Keratinocyte (primary cell): ENCODE measurements at regions not wholly inside any gene's neighbourhood (a gene's known extent, or its start where the extent isn't known, plus 50 kb on each side); places are given as distances from the start of the nearest gene placed in this dataset.

Source experiments
- DNase-seq: peaks from one replicate; pipeline ENCODE4 v3.0.0-alpha.2; 2011; ENCODE audit warnings: low read depth, missing footprints, low spot score
- FAIRE-seq: peaks from 2 replicates; lab custom pipeline; 2011; peaks lifted over from hg19 to GRCh38; lab: Jason Lieb, UNC
- H2AFZ ChIP-seq: 2 replicates; pipeline ENCODE4 v1.6.0; 2012; ENCODE audit warnings: low read length, control low read depth, inconsistent platforms; ENCODE audit not compliant: control insufficient read depth
- H3K27ac ChIP-seq: 2 replicates; pipeline ENCODE4 v1.5.1; 2011; ENCODE audit warnings: low read length; ENCODE audit not compliant: control insufficient read depth, insufficient read depth
- H3K27me3 ChIP-seq: 3 replicates; pipeline ENCODE4 v1.6.0; 2011; ENCODE audit warnings: low read length; ENCODE audit not compliant: control insufficient read depth, insufficient read depth; ENCODE audit errors: extremely low read depth
- H3K36me3 ChIP-seq, 2 experiments: 2 replicates in 1 of 2; 3 replicates in 1 of 2; pipeline ENCODE4 v1.5.1; 2011; ENCODE audit warnings: low read length in 2 of 2, mild to moderate bottlenecking in 1 of 2; ENCODE audit not compliant: control insufficient read depth in 2 of 2, insufficient read depth in 2 of 2; ENCODE audit errors: extremely low read depth in 1 of 2
- H3K4me1 ChIP-seq: 3 replicates; pipeline ENCODE4 v1.5.1; 2011; ENCODE audit warnings: low read length; ENCODE audit not compliant: control insufficient read depth, insufficient read depth; ENCODE audit errors: extremely low read depth
- H3K4me2 ChIP-seq: 3 replicates; pipeline ENCODE4 v1.6.0; 2011; ENCODE audit warnings: low read depth, low read length; ENCODE audit not compliant: control insufficient read depth, insufficient read depth; ENCODE audit errors: extremely low read depth
- H3K4me3 ChIP-seq, 3 experiments: fragments of 200-600 bp in 1 of 3; sonication (generic) in 1 of 3; 2 replicates in 2 of 3; 3 replicates in 1 of 3; pipeline ENCODE4 v1.5.1; 2011 to 2016; ENCODE audit warnings: low read length in 3 of 3, mild to moderate bottlenecking in 3 of 3, control low read depth in 2 of 3, inconsistent platforms in 1 of 3, low read depth in 1 of 3, mixed read lengths in 1 of 3, mixed run types in 1 of 3, moderate library complexity in 1 of 3; ENCODE audit not compliant: control insufficient read depth in 2 of 3, insufficient read depth in 2 of 3; ENCODE audit errors: extremely low read depth in 1 of 3
- H3K79me2 ChIP-seq: 2 replicates; pipeline ENCODE4 v1.6.0; 2012; ENCODE audit warnings: low read length; ENCODE audit not compliant: control insufficient read depth, insufficient read depth
- H3K9ac ChIP-seq: 3 replicates; pipeline ENCODE4 v1.6.0; 2011; ENCODE audit warnings: low read length; ENCODE audit not compliant: control insufficient read depth, insufficient read depth; ENCODE audit errors: extremely low read depth
- H3K9me1 ChIP-seq: 3 replicates; pipeline ENCODE4 v1.6.0; 2011; ENCODE audit warnings: low read length; ENCODE audit not compliant: control insufficient read depth, insufficient read depth; ENCODE audit errors: extremely low read depth
- H3K9me3 ChIP-seq: 2 replicates; pipeline ENCODE4 v1.5.1; 2012; ENCODE audit warnings: low read depth, low read length; ENCODE audit not compliant: control insufficient read depth
- H4K20me1 ChIP-seq: 3 replicates; pipeline ENCODE4 v1.6.0; 2011; ENCODE audit warnings: low read length; ENCODE audit not compliant: control insufficient read depth, insufficient read depth; ENCODE audit errors: extremely low read depth
- EZH2 ChIP-seq: IDR thresholded peaks from one replicate; pipeline ENCODE4 v1.6.1; 2012; ENCODE audit warnings: inconsistent platforms, mild to moderate bottlenecking, low read length, moderate library complexity
- dilution Hi-C: fragments of 300-500 bp; cut with MboI; formaldehyde crosslinking; loops from one replicate; pipeline ENCODE4 v1.7.0; 2020; ENCODE audit warnings: low sequenced_read_pairs; ENCODE audit not compliant: extremely low pct_ligation_motif_present
- TF ChIP-seq, protein P1 (sequence below), 3 experiments: IDR thresholded peaks in 1 of 3; conservative IDR thresholded peaks in 1 of 3; optimal IDR thresholded peaks in 1 of 3; 2 replicates in 2 of 3; 3 replicates in 1 of 3; pipeline versions ENCODE3 to v1.5.1; 2011; ENCODE audit warnings: low read length in 3 of 3, mild to moderate bottlenecking in 3 of 3, moderate library complexity in 2 of 3, control low read depth in 1 of 3, inconsistent platforms in 1 of 3; ENCODE audit not compliant: insufficient read depth in 2 of 3; ENCODE audit errors: extremely low read depth in 1 of 3

DNA sequence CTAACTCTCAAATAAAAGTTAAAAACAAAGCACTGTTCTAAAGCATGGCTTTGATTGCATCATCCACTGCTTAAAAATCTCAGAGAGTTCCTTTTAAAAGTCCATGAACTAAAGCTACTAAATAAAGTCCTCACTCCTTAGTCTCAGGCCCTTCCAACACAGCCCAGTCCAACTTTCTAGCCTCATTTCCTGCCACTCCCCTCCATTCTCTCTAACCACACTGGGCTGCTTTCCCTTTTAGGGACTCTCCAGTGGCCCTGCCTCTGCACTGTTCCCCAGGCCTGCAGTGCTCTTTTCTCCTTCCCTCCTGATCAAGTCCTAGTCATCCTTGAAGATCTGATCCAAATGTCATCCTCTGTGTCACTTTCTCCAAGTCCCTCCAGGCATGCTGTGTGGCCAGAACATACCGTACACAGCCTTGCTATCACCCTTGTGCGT lies 56.9 kb upstream of the PPP1R3C start:
- H3K9me3 ChIP-seq = no peaks in the 10 kb centered on the region
- H3K79me2 ChIP-seq = no peaks in the 10 kb centered on the region
- peak overlapping the region; percentile 42 for H3K4me2 ChIP-seq
- no peaks in the 10 kb centered on the region for H3K27me3 ChIP-seq
- peak overlapping the region; percentile 69 for H2AFZ ChIP-seq
- DNase-seq (peak; percentile 50), FAIRE-seq (peak; percentile 74)
- TF ChIP-seq EZH2 = no peak
- TF ChIP-seq, protein P1, sequence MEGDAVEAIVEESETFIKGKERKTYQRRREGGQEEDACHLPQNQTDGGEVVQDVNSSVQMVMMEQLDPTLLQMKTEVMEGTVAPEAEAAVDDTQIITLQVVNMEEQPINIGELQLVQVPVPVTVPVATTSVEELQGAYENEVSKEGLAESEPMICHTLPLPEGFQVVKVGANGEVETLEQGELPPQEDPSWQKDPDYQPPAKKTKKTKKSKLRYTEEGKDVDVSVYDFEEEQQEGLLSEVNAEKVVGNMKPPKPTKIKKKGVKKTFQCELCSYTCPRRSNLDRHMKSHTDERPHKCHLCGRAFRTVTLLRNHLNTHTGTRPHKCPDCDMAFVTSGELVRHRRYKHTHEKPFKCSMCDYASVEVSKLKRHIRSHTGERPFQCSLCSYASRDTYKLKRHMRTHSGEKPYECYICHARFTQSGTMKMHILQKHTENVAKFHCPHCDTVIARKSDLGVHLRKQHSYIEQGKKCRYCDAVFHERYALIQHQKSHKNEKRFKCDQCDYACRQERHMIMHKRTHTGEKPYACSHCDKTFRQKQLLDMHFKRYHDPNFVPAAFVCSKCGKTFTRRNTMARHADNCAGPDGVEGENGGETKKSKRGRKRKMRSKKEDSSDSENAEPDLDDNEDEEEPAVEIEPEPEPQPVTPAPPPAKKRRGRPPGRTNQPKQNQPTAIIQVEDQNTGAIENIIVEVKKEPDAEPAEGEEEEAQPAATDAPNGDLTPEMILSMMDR (optimal IDR thresholded peaks at IDR 0.05 in 1 of 3, IDR thresholded peaks at IDR 0.05 in 1 of 3, conservative IDR thresholded peaks at IDR 0.05 in 1 of 3; ENCODE audit: extremely low read depth in 1 of 3, insufficient read depth in 2 of 3, low read length in 3 of 3) = no peak
- peak overlapping the region; percentile 96 for H3K27ac ChIP-seq
- H4K20me1 ChIP-seq = no peaks in the 10 kb centered on the region
- peak overlapping the region; percentile 22 for H3K9ac ChIP-seq
- H3K4me3 ChIP-seq = no peak overlapping the region
- H3K36me3 ChIP-seq = no peaks in the 10 kb centered on the region
- H3K9me1 ChIP-seq = no peaks in the 10 kb centered on the region
- peaks cover 49% of the 10 kb centered on the region for H3K4me1 ChIP-seq
- dilution Hi-C loops = no loop called here

DNA sequence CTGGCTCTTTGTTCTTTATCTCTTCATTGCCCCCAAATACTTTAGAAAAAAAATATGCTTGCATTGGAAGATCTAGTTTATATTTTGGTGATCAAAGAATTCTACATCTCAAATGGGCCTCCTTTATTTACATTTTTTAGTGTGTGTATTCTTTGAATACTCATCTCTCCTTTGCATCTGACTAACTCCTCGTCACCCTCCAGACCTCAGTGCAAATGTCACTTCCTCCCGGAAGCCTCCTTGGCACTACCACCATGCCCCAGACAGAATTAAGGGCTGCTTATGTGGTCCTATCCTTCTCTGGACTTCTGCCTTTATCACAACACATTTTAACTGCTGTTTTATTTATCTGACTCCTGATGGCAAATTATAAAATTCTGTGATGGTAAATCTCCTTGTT lies 52.0 kb upstream of the PPP1R3C start:
- no peaks in the 10 kb centered on the region for H3K36me3 ChIP-seq
- peak overlapping the region; percentile 94 for H3K27ac ChIP-seq
- peaks cover 52% of the 10 kb centered on the region for H3K4me1 ChIP-seq
- H3K79me2 ChIP-seq = no peaks in the 10 kb centered on the region
- DNase-seq (no peak), FAIRE-seq (no peak)
- TF ChIP-seq, protein P1 (optimal IDR thresholded peaks at IDR 0.05 in 1 of 3, IDR thresholded peaks at IDR 0.05 in 1 of 3, conservative IDR thresholded peaks at IDR 0.05 in 1 of 3; ENCODE audit: extremely low read depth in 1 of 3, insufficient read depth in 2 of 3, low read length in 3 of 3) = no peak
- no peak for TF ChIP-seq EZH2
- H3K4me3 ChIP-seq = no peak overlapping the region
- H3K9me1 ChIP-seq = no peaks in the 10 kb centered on the region
- no peaks in the 10 kb centered on the region for H3K27me3 ChIP-seq
- peak overlapping the region; percentile 56 for H3K9ac ChIP-seq
- peak overlapping the region; percentile 64 for H3K4me2 ChIP-seq
- no peaks in the 10 kb centered on the region for H3K9me3 ChIP-seq
- H4K20me1 ChIP-seq = no peaks in the 10 kb centered on the region
- no peak overlapping the region for H2AFZ ChIP-seq
- dilution Hi-C loops = no loop called here
